Glomerular visceral epithelial cell (primary cell): ENCODE measurements at regions not wholly inside any gene's neighbourhood (a gene's known extent, or its start where the extent isn't known, plus 50 kb on each side); places are given as distances from the start of the nearest gene placed in this dataset.
A peak's percentile ranks its signal among the peaks of the same experiment; 100 is the strongest.

Experiments
- DNase-seq: peaks from one replicate; pipeline ENCODE4 v3.0.0-alpha.2; 2016; ENCODE audit errors: extremely low spot score

- no peak for DNase-seq
Measured at GRCh38 chr5:67694810-67695191, 498.2 kb upstream of the CD180 start.

GRCh38 chr5:67693956-67694809 is 497.6 kb upstream of the CD180 start:
- DNase-seq, result no peak

- DNase-seq, result no peak
Measured at GRCh38 chr5:67686746-67687145, 490.1 kb upstream of the CD180 start.

GRCh38 chr5:67681703-67682102 is 485.1 kb upstream of the CD180 start:
- no peak for DNase-seq

- DNase-seq, result no peak
Measured at GRCh38 chr5:67680099-67680498, 483.5 kb upstream of the CD180 start.

GRCh38 chr5:67679184-67679841 is 482.7 kb upstream of the CD180 start:
- DNase-seq, result no peak

- DNase-seq, result no peak
Measured at GRCh38 chr5:67678594-67678993, 482.0 kb upstream of the CD180 start.

GRCh38 chr5:67677422-67677970 is 480.9 kb upstream of the CD180 start:
- DNase-seq, result no peak

GRCh38 chr5:67676863-67677262 is 480.3 kb upstream of the CD180 start:
- no peak for DNase-seq

- no peak for DNase-seq
Measured at GRCh38 chr5:67674159-67674655, 477.6 kb upstream of the CD180 start.

- DNase-seq, result no peak
Measured at GRCh38 chr5:67673618-67674017, 477.0 kb upstream of the CD180 start.

- DNase-seq, result no peak
Measured at GRCh38 chr5:67673180-67673579, 476.6 kb upstream of the CD180 start.

GRCh38 chr5:67672636-67673035 is 476.0 kb upstream of the CD180 start:
- no peak for DNase-seq

- no peak for DNase-seq
Measured at GRCh38 chr5:67669916-67670315, 473.3 kb upstream of the CD180 start.

GRCh38 chr5:67660149-67660548 is 463.6 kb upstream of the CD180 start:
- no peak for DNase-seq

- DNase-seq, result no peak
Measured at GRCh38 chr5:67659288-67659687, 462.7 kb upstream of the CD180 start.

- no peak for DNase-seq
Measured at GRCh38 chr5:67657055-67657454, 460.5 kb upstream of the CD180 start.

GRCh38 chr5:67652201-67652600 is 455.6 kb upstream of the CD180 start:
- no peak for DNase-seq

- DNase-seq, result no peak
Measured at GRCh38 chr5:67651180-67651579, 454.6 kb upstream of the CD180 start.

- DNase-seq, result peak; percentile 1
Measured at GRCh38 chr5:67648201-67648671, 451.6 kb upstream of the CD180 start.

GRCh38 chr5:67647772-67648171 is 451.2 kb upstream of the CD180 start:
- no peak for DNase-seq

- no peak for DNase-seq
Measured at GRCh38 chr5:67644221-67644920, 447.8 kb upstream of the CD180 start.
